ENCODE measurements at regions not wholly inside any gene's neighbourhood (a gene's known extent, or its start where the extent isn't known, plus 50 kb on each side); places are given as distances from the start of the nearest gene placed in this dataset.

DNA sequence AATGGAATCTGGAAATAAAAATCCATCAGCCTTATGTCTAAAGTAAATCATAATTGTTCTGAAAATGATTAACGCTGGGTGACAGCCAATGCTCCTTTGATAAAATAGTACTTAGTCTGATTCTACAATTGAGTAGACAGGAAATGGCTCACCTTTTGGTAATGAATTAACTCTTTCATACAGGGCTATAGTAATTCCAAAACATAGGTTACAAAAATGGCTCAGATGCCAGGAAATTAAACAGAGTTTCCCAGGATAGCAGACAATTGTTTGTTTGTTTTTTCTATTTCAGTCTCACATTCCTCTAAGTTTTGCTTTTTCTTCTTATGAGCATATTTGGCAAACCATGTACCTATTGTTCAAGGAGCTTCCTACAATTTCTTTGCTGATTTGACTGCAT is 257.2 kb upstream of the EPHA7 start:
- TF ChIP-seq, protein P1, sequence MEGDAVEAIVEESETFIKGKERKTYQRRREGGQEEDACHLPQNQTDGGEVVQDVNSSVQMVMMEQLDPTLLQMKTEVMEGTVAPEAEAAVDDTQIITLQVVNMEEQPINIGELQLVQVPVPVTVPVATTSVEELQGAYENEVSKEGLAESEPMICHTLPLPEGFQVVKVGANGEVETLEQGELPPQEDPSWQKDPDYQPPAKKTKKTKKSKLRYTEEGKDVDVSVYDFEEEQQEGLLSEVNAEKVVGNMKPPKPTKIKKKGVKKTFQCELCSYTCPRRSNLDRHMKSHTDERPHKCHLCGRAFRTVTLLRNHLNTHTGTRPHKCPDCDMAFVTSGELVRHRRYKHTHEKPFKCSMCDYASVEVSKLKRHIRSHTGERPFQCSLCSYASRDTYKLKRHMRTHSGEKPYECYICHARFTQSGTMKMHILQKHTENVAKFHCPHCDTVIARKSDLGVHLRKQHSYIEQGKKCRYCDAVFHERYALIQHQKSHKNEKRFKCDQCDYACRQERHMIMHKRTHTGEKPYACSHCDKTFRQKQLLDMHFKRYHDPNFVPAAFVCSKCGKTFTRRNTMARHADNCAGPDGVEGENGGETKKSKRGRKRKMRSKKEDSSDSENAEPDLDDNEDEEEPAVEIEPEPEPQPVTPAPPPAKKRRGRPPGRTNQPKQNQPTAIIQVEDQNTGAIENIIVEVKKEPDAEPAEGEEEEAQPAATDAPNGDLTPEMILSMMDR (IDR thresholded peaks at IDR 0.05), result no peak
- no peak for TF ChIP-seq POLR2A (IDR thresholded peaks at IDR 0.05)
